Peyer's patch (tissue), 4 donors: ENCODE measurements at regions not wholly inside any gene's neighbourhood (a gene's known extent, or its start where the extent isn't known, plus 50 kb on each side); places are given as distances from the start of the nearest gene placed in this dataset.

Experiments used
- POLR2A ChIP-seq, 2 donors: fragments of 450-650 bp; IDR thresholded peaks; one replicate each; pipeline ENCODE4 v1.5.1; 2017; ENCODE audit warnings: antibody characterized with exemption in 2 of 2, mild to moderate bottlenecking in 2 of 2, moderate library complexity in 2 of 2
- TF ChIP-seq, protein P1 (sequence below), 6 experiments: fragments of 450-650 bp in 4 of 6; fragments of 200-600 bp in 2 of 6; sonication (generic) in 1 of 6; IDR thresholded peaks; one replicate each; pipeline ENCODE4 v1.5.1; 2017 to 2019; ENCODE audit warnings: antibody characterized with exemption in 6 of 6, mild to moderate bottlenecking in 3 of 6, moderate library complexity in 1 of 6

- TF ChIP-seq, protein P1, sequence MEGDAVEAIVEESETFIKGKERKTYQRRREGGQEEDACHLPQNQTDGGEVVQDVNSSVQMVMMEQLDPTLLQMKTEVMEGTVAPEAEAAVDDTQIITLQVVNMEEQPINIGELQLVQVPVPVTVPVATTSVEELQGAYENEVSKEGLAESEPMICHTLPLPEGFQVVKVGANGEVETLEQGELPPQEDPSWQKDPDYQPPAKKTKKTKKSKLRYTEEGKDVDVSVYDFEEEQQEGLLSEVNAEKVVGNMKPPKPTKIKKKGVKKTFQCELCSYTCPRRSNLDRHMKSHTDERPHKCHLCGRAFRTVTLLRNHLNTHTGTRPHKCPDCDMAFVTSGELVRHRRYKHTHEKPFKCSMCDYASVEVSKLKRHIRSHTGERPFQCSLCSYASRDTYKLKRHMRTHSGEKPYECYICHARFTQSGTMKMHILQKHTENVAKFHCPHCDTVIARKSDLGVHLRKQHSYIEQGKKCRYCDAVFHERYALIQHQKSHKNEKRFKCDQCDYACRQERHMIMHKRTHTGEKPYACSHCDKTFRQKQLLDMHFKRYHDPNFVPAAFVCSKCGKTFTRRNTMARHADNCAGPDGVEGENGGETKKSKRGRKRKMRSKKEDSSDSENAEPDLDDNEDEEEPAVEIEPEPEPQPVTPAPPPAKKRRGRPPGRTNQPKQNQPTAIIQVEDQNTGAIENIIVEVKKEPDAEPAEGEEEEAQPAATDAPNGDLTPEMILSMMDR (IDR thresholded peaks at IDR 0.05), result no peak
- TF ChIP-seq POLR2A (IDR thresholded peaks at IDR 0.05), result no peak
These were observed 847.6 kb downstream of the SOCS6 start for GRCh38 chr18:71136487-71136886.
